Smooth muscle cell (in vitro differentiated cells): ENCODE measurements at regions not wholly inside any gene's neighbourhood (a gene's known extent, or its start where the extent isn't known, plus 50 kb on each side); places are given as distances from the start of the nearest gene placed in this dataset.

Source experiments
- DNase-seq: peaks from one replicate; lab custom pipeline; 2025; ENCODE audit not compliant: unreplicated experiment; lab: John Stamatoyannopoulos, UW
- H2AFZ ChIP-seq: fragments of 200-600 bp; sonication (generic); 2 replicates; pipeline ENCODE4 v1.6.0; 2016; ENCODE audit warnings: antibody characterized with exemption, low read depth, mild to moderate bottlenecking
- H3F3A ChIP-seq: fragments of 200-600 bp; sonication (generic); 2 replicates; pipeline ENCODE4 v1.6.0; 2017; ENCODE audit warnings: antibody characterized with exemption, low read depth
- H3K27ac ChIP-seq: fragments of 200-600 bp; sonication (generic); 2 replicates; pipeline ENCODE4 v1.5.1; 2016; ENCODE audit warnings: low read depth, mild to moderate bottlenecking
- H3K27me3 ChIP-seq: fragments of 200-600 bp; sonication (generic); 2 replicates; pipeline ENCODE4 v1.6.1; 2016; ENCODE audit warnings: low read depth, mild to moderate bottlenecking
- H3K36me3 ChIP-seq: fragments of 200-600 bp; sonication (generic); 2 replicates; pipeline ENCODE4 v1.5.1; 2016; ENCODE audit warnings: low read depth
- H3K4me1 ChIP-seq: fragments of 200-600 bp; sonication (generic); 2 replicates; pipeline ENCODE4 v1.5.1; 2016; ENCODE audit warnings: low read depth
- H3K4me2 ChIP-seq: fragments of 200-600 bp; sonication (generic); 2 replicates; pipeline ENCODE4 v1.6.0; 2016; ENCODE audit warnings: mild to moderate bottlenecking
- H3K4me3 ChIP-seq: fragments of 200-600 bp; sonication (generic); 2 replicates; pipeline ENCODE4 v1.5.1; 2016; ENCODE audit warnings: mild to moderate bottlenecking
- H3K79me2 ChIP-seq: fragments of 200-600 bp; sonication (generic); 2 replicates; pipeline ENCODE4 v1.6.0; 2016; ENCODE audit warnings: low read depth, mild to moderate bottlenecking
- H3K9ac ChIP-seq: fragments of 200-600 bp; sonication (generic); 2 replicates; pipeline ENCODE4 v1.6.0; 2016; ENCODE audit warnings: low read depth
- H3K9me3 ChIP-seq: fragments of 200-600 bp; sonication (generic); replicated peaks from 2 replicates; pipeline ENCODE4 v1.5.1; 2016; ENCODE audit warnings: low read depth
- H4K20me1 ChIP-seq: fragments of 200-600 bp; sonication (generic); 2 replicates; pipeline ENCODE4 v1.6.0; 2016; ENCODE audit warnings: low read depth
- CTCF ChIP-seq: fragments of 200-600 bp; sonication (generic); IDR thresholded peaks from 2 replicates; pipeline ENCODE4 v1.5.1; 2017; ENCODE audit warnings: borderline replicate concordance, mild to moderate bottlenecking, antibody characterized with exemption; ENCODE audit not compliant: insufficient read depth, poor library complexity, severe bottlenecking
- WGBS: methylation state at CpG from one replicate; pipeline ENCODE4 v1.1.7; 2016; ENCODE audit warnings: low lambda C conversion rate; 5-methylcytosine and 5-hydroxymethylcytosine counted together

GRCh38 chr19:31139871-31140505 lies 209.2 kb downstream of the TSHZ3 start:
- H3F3A ChIP-seq: no peaks in the 10 kb centered on the region
- no peaks in the 10 kb centered on the region for H3K79me2 ChIP-seq
- TF ChIP-seq CTCF: no peak
- no peak overlapping the region for H3K4me3 ChIP-seq
- H2AFZ ChIP-seq: no peak overlapping the region
- 67% methylated on average over 9 of the region's 9 CpGs for WGBS
- no peaks in the 10 kb centered on the region for H3K9me3 ChIP-seq
- no peaks in the 10 kb centered on the region for H3K27me3 ChIP-seq
- H3K9ac ChIP-seq: peak overlapping the region; percentile 45
- H3K36me3 ChIP-seq: no peaks in the 10 kb centered on the region
- peak overlapping the region; percentile 41 for H3K4me2 ChIP-seq
- DNase-seq: no peak
- H3K4me1 ChIP-seq: no peaks in the 10 kb centered on the region
- peak overlapping the region; percentile 75 for H3K27ac ChIP-seq
- no peaks in the 10 kb centered on the region for H4K20me1 ChIP-seq

DNA sequence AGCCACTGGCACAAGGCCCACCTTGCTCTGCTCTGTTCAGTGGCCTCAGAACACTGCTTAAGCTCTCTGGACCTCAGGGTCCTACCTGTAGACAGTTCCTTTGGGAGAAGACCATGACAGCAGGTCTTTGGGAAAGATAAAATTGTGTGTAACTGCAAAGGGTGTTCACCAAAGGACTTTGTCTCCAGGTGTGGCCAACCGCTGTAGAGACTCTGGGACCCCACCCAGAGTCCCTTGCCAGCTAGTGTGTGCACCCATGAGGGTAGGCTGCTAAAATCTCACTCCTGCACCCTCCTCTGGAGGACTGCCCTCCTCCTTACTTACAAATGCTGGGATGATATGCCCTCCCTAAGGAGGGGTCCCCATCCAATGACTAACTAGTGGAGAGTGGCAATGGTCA lies 211.2 kb downstream of the TSHZ3 start:
- H4K20me1 ChIP-seq: no peaks in the 10 kb centered on the region

DNA sequence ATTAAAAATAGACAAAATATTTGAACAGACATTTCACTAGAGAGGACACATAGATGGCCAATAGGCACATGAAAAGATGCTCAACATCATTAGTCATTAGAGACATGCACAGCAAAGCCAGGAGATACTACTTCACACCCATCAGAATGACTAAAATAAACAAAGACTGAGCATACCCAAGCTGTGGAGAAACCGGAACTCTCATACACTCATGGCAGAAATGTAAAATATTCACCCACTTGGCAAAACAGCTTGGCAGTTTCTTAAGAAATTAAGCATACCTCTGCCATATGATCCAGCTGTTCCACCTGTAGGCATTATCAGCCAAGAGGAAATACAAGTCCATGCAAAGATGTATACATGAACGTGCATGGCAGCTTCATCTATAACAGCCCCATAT lies 213.4 kb downstream of the TSHZ3 start:
- Histone ChIP-seq H2AFZ (no peak overlapping the region), H4K20me1 (no peaks in the 10 kb centered on the region), H3F3A (no peaks in the 10 kb centered on the region), H3K4me3 (no peak overlapping the region), H3K9ac (no peak overlapping the region), H3K9me3 (no peaks in the 10 kb centered on the region), H3K27ac (no peak overlapping the region), H3K36me3 (no peaks in the 10 kb centered on the region), H3K79me2 (no peaks in the 10 kb centered on the region), H3K4me2 (no peak overlapping the region), H3K27me3 (no peaks in the 10 kb centered on the region), H3K4me1 (no peaks in the 10 kb centered on the region)
- 62% methylated on average over 2 of the region's 2 CpGs for WGBS
- TF ChIP-seq CTCF: no peak
- DNase-seq: no peak

More for the DNA sequence above, 211.2 kb downstream of the TSHZ3 start:
- Histone ChIP-seq H3F3A (no peaks in the 10 kb centered on the region), H3K27me3 (no peaks in the 10 kb centered on the region), H3K9me3 (no peaks in the 10 kb centered on the region), H3K4me1 (no peaks in the 10 kb centered on the region), H3K27ac (no peak overlapping the region), H3K4me3 (no peak overlapping the region), H3K9ac (no peak overlapping the region), H3K4me2 (no peak overlapping the region), H3K79me2 (no peaks in the 10 kb centered on the region), H3K36me3 (no peaks in the 10 kb centered on the region), H2AFZ (no peak overlapping the region)
- 100% methylated on average over 1 of the region's 1 CpG for WGBS
- DNase-seq: no peak
- TF ChIP-seq CTCF: no peak

DNA sequence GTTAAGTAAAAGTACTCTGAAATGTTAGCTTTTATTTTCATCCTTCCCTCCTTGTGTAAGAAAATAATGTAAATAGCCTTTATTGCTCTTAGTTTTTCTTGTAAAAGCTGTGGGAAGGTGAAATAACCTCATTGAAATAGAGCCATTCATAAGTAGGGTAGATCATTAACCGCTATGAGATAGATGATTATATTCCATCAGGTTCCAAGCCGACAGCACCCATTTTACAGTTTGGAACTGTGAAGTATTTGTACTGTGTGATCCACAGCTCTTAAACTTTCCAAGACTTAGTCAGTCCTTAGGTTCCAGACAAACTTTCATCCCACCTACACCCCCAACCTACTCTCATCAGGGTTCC lies 216.5 kb downstream of the TSHZ3 start:
- Histone ChIP-seq H3K4me3 (no peak overlapping the region), H4K20me1 (no peaks in the 10 kb centered on the region), H3K4me2 (no peak overlapping the region), H3K36me3 (no peaks in the 10 kb centered on the region), H3K9me3 (no peaks in the 10 kb centered on the region), H3K9ac (no peak overlapping the region), H3F3A (no peaks in the 10 kb centered on the region), H2AFZ (no peak overlapping the region), H3K4me1 (no peaks in the 10 kb centered on the region), H3K79me2 (no peaks in the 10 kb centered on the region), H3K27me3 (no peaks in the 10 kb centered on the region), H3K27ac (no peak overlapping the region)
- DNase-seq: no peak
- 97% methylated on average over 2 of the region's 2 CpGs for WGBS
- no peak for TF ChIP-seq CTCF
